Peyer's patch (tissue), 4 donors: ENCODE measurements at regions not wholly inside any gene's neighbourhood (a gene's known extent, or its start where the extent isn't known, plus 50 kb on each side); places are given as distances from the start of the nearest gene placed in this dataset.

Source experiments
- DNase-seq, 3 donors: peaks; one replicate each; pipeline ENCODE4 v3.0.0-alpha.2; 2017 to 2019
- H3K27ac ChIP-seq, 4 donors: fragments of 200-600 bp; sonication (generic); one replicate each; pipeline ENCODE4 v1.5.1; 2016 to 2019
- H3K27me3 ChIP-seq, 2 donors: fragments of 200-600 bp; sonication (generic); one replicate each; pipeline ENCODE4 v1.5.1; 2019
- H3K36me3 ChIP-seq, 3 donors: fragments of 200-600 bp; sonication (generic); one replicate each; pipeline ENCODE4 v1.5.1; 2016 to 2019
- H3K4me1 ChIP-seq, 4 donors: fragments of 200-600 bp; sonication (generic); one replicate each; pipeline ENCODE4 v1.5.1; 2016 to 2019
- H3K4me3 ChIP-seq, 4 donors: fragments of 200-600 bp; sonication (generic); 1 replicate in 3 of 4; 2 replicates in 1 of 4; pipeline ENCODE4 v1.5.1; 2016 to 2019; ENCODE audit warnings: mild to moderate bottlenecking in 1 of 4
- H3K9me3 ChIP-seq, 4 donors: fragments of 200-600 bp; sonication (generic); one replicate each; pipeline ENCODE4 v1.5.1; 2016 to 2019; ENCODE audit warnings: mild to moderate bottlenecking in 1 of 4
- POLR2A ChIP-seq, 2 donors: fragments of 450-650 bp; IDR thresholded peaks; one replicate each; pipeline ENCODE4 v1.5.1; 2017; ENCODE audit warnings: antibody characterized with exemption in 2 of 2, mild to moderate bottlenecking in 2 of 2, moderate library complexity in 2 of 2
- TF ChIP-seq, protein P1 (sequence below), 6 experiments: fragments of 450-650 bp in 4 of 6; fragments of 200-600 bp in 2 of 6; sonication (generic) in 1 of 6; IDR thresholded peaks; one replicate each; pipeline ENCODE4 v1.5.1; 2017 to 2019; ENCODE audit warnings: antibody characterized with exemption in 6 of 6, mild to moderate bottlenecking in 3 of 6, moderate library complexity in 1 of 6

- DNase-seq, result no peak
- Histone ChIP-seq H3K36me3 (no peaks in the 10 kb centered on the region), H3K9me3 (no peaks in the 10 kb centered on the region), H3K4me3 (no peak overlapping the region), H3K4me1 (no peaks in the 10 kb centered on the region), H3K27me3 (no peaks in the 10 kb centered on the region), H3K27ac (no peak overlapping the region)
- TF ChIP-seq, protein P1, sequence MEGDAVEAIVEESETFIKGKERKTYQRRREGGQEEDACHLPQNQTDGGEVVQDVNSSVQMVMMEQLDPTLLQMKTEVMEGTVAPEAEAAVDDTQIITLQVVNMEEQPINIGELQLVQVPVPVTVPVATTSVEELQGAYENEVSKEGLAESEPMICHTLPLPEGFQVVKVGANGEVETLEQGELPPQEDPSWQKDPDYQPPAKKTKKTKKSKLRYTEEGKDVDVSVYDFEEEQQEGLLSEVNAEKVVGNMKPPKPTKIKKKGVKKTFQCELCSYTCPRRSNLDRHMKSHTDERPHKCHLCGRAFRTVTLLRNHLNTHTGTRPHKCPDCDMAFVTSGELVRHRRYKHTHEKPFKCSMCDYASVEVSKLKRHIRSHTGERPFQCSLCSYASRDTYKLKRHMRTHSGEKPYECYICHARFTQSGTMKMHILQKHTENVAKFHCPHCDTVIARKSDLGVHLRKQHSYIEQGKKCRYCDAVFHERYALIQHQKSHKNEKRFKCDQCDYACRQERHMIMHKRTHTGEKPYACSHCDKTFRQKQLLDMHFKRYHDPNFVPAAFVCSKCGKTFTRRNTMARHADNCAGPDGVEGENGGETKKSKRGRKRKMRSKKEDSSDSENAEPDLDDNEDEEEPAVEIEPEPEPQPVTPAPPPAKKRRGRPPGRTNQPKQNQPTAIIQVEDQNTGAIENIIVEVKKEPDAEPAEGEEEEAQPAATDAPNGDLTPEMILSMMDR (IDR thresholded peaks at IDR 0.05), result no peak
- no peak for TF ChIP-seq POLR2A (IDR thresholded peaks at IDR 0.05)
Measured at GRCh38 chr12:25792031-25792430, 166.5 kb upstream of the RASSF8 start.

GRCh38 chr12:25793196-25793595, 165.3 kb upstream of the RASSF8 start:
- H3K4me3 ChIP-seq, result no peak overlapping the region

GRCh38 chr12:25794571-25794970, 163.9 kb upstream of the RASSF8 start:
- no peak for TF ChIP-seq POLR2A (IDR thresholded peaks at IDR 0.05)
- TF ChIP-seq, protein P1 (IDR thresholded peaks at IDR 0.05), result no peak
- Histone ChIP-seq H3K27me3 (no peaks in the 10 kb centered on the region), H3K9me3 (no peaks in the 10 kb centered on the region), H3K36me3 (no peaks in the 10 kb centered on the region), H3K4me1 (no peaks in the 10 kb centered on the region), H3K27ac (no peak overlapping the region), H3K4me3 (no peak overlapping the region)
- DNase-seq, result no peak

More at GRCh38 chr12:25793196-25793595, 165.3 kb upstream of the RASSF8 start:
- no peak for TF ChIP-seq POLR2A (IDR thresholded peaks at IDR 0.05)
- TF ChIP-seq, protein P1 (IDR thresholded peaks at IDR 0.05), result no peak
- Histone ChIP-seq H3K9me3 (no peaks in the 10 kb centered on the region), H3K4me1 (no peaks in the 10 kb centered on the region), H3K27ac (no peak overlapping the region), H3K36me3 (no peaks in the 10 kb centered on the region), H3K27me3 (no peaks in the 10 kb centered on the region)
- DNase-seq, result no peak

DNA sequence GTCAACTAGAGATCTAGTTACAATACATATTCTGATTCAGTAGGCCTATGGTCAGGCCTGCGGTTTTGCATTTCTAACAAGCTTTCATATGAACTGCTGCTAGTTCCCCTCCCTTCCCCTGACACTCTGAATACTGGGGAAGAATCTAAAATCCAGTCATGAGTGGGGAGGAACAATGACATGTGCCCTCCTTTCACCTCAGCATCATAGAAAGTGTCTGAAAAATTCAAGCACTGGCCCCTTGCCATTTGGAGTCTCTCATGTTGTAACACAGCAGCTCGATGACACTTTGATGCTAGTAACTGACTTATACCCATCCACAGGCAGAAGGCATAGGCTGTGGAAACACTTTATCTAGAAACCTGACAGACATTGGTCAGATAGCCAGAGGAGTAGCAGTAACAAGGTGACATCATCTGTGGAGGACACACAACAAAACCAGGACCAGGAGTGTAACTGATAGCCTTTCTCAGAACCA, 161.9 kb upstream of the RASSF8 start:
- no peak overlapping the region for H3K27ac ChIP-seq
- no peaks in the 10 kb centered on the region for H3K36me3 ChIP-seq
- H3K4me1 ChIP-seq, result no peaks in the 10 kb centered on the region
- H3K4me3 ChIP-seq, result no peak overlapping the region
- no peak for TF ChIP-seq POLR2A (IDR thresholded peaks at IDR 0.05)
- TF ChIP-seq, protein P1 (IDR thresholded peaks at IDR 0.05), result no peak
- no peak for DNase-seq
- H3K9me3 ChIP-seq, result no peaks in the 10 kb centered on the region
- no peaks in the 10 kb centered on the region for H3K27me3 ChIP-seq

DNA sequence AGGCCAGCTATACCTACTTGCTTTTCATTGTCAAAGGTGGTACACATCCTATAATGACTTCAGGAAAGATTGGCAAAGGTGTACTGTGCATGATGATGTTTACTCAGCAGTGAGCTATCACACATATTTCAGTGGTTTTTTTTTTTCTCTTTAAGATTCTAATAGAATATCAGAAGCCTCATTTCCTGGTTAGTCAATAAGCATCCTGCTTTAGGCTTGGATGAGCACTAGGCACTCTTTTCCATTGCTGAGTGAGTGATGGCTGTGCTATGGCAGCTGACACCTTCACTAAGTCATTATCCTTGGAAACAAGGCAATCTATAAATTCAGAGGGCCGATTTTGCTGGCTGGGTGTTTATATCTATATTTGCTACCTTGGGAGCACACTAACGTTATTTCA, 161.1 kb upstream of the RASSF8 start:
- DNase-seq, result no peak

More for the DNA sequence above, 161.1 kb upstream of the RASSF8 start:
- TF ChIP-seq POLR2A (IDR thresholded peaks at IDR 0.05), result no peak
- TF ChIP-seq, protein P1 (IDR thresholded peaks at IDR 0.05), result no peak
- Histone ChIP-seq H3K36me3 (no peaks in the 10 kb centered on the region), H3K27ac (no peak overlapping the region), H3K4me3 (no peak overlapping the region), H3K27me3 (no peaks in the 10 kb centered on the region), H3K9me3 (no peaks in the 10 kb centered on the region), H3K4me1 (no peaks in the 10 kb centered on the region)
